H1 (cell line): ENCODE measurements at regions not wholly inside any gene's neighbourhood (a gene's known extent, or its start where the extent isn't known, plus 50 kb on each side); places are given as distances from the start of the nearest gene placed in this dataset.

Experiments
- CTCF ChIA-PET: fragments of 300-600 bp; sonication (Branson Sonifier 250); formaldehyde crosslinking; loops from one replicate; lab custom pipeline; 2021; ENCODE audit not compliant: partially characterized antibody; lab: Charles Lee
- POLR2A ChIA-PET: fragments of 300-600 bp; sonication (Branson Sonifier 250); formaldehyde crosslinking; loops from one replicate; lab custom pipeline; 2021; ENCODE audit warnings: inconsistent platforms; ENCODE audit not compliant: partially characterized antibody; lab: Charles Lee
- DNase-seq, 2 experiments: peaks; one replicate each; pipeline versions ENCODE4 v3.0.0 to v3.0.0-alpha.2; 2010 to 2022; ENCODE audit warnings: low spot score in 2 of 2, low read depth in 1 of 2, mixed read lengths in 1 of 2
- FAIRE-seq: peaks from 2 replicates; lab custom pipeline; 2011; peaks lifted over from hg19 to GRCh38; lab: Jason Lieb, UNC
- H2AFZ ChIP-seq: 2 replicates; pipeline ENCODE4 v1.8.1; 2012; ENCODE audit warnings: low read length, inconsistent platforms
- H2AK5ac ChIP-seq: 2 replicates; pipeline ENCODE4 v1.6.1; 2013; ENCODE audit warnings: low read depth, low read length
- H2BK120ac ChIP-seq: replicated peaks from 2 replicates; pipeline ENCODE3; 2013; ENCODE audit warnings: low read depth, low read length, inconsistent platforms
- H2BK12ac ChIP-seq: 2 replicates; pipeline ENCODE4 v1.6.1; 2013; ENCODE audit warnings: low read depth, low read length
- H2BK15ac ChIP-seq: 2 replicates; pipeline ENCODE4 v1.6.1; 2013; ENCODE audit warnings: low read length
- H2BK20ac ChIP-seq: 2 replicates; pipeline ENCODE4 v1.6.1; 2013; ENCODE audit warnings: low read length
- H2BK5ac ChIP-seq: 2 replicates; pipeline ENCODE4 v1.6.1; 2013; ENCODE audit warnings: low read depth, low read length
- H3K14ac ChIP-seq: 2 replicates; pipeline ENCODE4 v1.6.1; 2013; ENCODE audit warnings: inconsistent platforms; ENCODE audit not compliant: insufficient read length
- H3K18ac ChIP-seq: 2 replicates; pipeline ENCODE4 v1.6.1; 2013; ENCODE audit warnings: low read length; ENCODE audit errors: extremely low read depth
- H3K23ac ChIP-seq: 2 replicates; pipeline ENCODE4 v1.6.1; 2013; ENCODE audit warnings: inconsistent platforms; ENCODE audit not compliant: insufficient read length
- H3K23me2 ChIP-seq: 2 replicates; pipeline ENCODE4 v1.6.1; 2013; ENCODE audit warnings: low read depth, low read length
- H3K27ac ChIP-seq: 2 replicates; pipeline ENCODE4 v1.6.1; 2011; ENCODE audit warnings: low read depth, low read length, inconsistent platforms
- H3K27me3 ChIP-seq, 4 experiments: replicated peaks in 1 of 4; 1 replicate in 1 of 4; 2 replicates in 3 of 4; pipeline versions ENCODE4 v1.6.1 to v1.8.1; 2011 to 2013; ENCODE audit warnings: low read length in 3 of 4, mild to moderate bottlenecking in 3 of 4, inconsistent platforms in 2 of 4, mixed read lengths in 2 of 4, moderate library complexity in 1 of 4; ENCODE audit not compliant: control insufficient read depth in 3 of 4, insufficient read depth in 3 of 4; ENCODE audit errors: extremely low read depth in 1 of 4
- H3K36me3 ChIP-seq, 4 experiments: 2 replicates each; pipeline versions ENCODE4 v1.6.1 to v1.8.1; 2011 to 2013; ENCODE audit warnings: mild to moderate bottlenecking in 4 of 4, low read length in 3 of 4, moderate library complexity in 2 of 4, control low read depth in 1 of 4, inconsistent platforms in 1 of 4; ENCODE audit not compliant: insufficient read depth in 4 of 4, control insufficient read depth in 2 of 4
- H3K4ac ChIP-seq: replicated peaks from 2 replicates; pipeline ENCODE3; 2013; ENCODE audit warnings: low read length, low read depth, mixed read lengths, inconsistent platforms; ENCODE audit not compliant: insufficient read length
- H3K4me1 ChIP-seq, 4 experiments: replicated peaks in 1 of 4; 1 replicate in 1 of 4; 2 replicates in 3 of 4; pipeline versions ENCODE4 v1.6.1 to v1.8.1; 2011 to 2013; ENCODE audit warnings: low read length in 3 of 4, inconsistent platforms in 2 of 4, mixed read lengths in 1 of 4; ENCODE audit not compliant: insufficient read depth in 4 of 4, control insufficient read depth in 3 of 4
- H3K4me2 ChIP-seq, 2 experiments: 2 replicates each; pipeline versions ENCODE4 v1.6.1 to v1.8.1; 2011 to 2013; ENCODE audit warnings: low read depth in 2 of 2, low read length in 2 of 2, control low read depth in 1 of 2, inconsistent platforms in 1 of 2, mild to moderate bottlenecking in 1 of 2; ENCODE audit not compliant: insufficient read depth in 1 of 2
- H3K4me3 ChIP-seq, 4 experiments: fragments of 200-600, 300-600 bp in 1 of 4; sonication (generic), shearing (Covaris generic), sonication (Bioruptor Twin) in 1 of 4; 2 replicates each; pipeline versions ENCODE4 v1.5.1 to v1.8.1; 2011 to 2016; ENCODE audit warnings: low read length in 4 of 4, low read depth in 3 of 4, control low read depth in 2 of 4, inconsistent platforms in 2 of 4, mild to moderate bottlenecking in 2 of 4, mixed read lengths in 1 of 4, moderate library complexity in 1 of 4; ENCODE audit not compliant: insufficient read depth in 2 of 4; ENCODE audit errors: extremely low read depth in 1 of 4
- H3K56ac ChIP-seq: replicated peaks from 2 replicates; pipeline ENCODE3; 2013; ENCODE audit warnings: low read depth, mild to moderate bottlenecking, mixed read lengths, low read length, inconsistent platforms; ENCODE audit not compliant: insufficient read length
- H3K79me1 ChIP-seq: 2 replicates; pipeline ENCODE4 v1.6.1; 2013; ENCODE audit warnings: low read depth, low read length, control low read depth
- H3K79me2 ChIP-seq, 2 experiments: 2 replicates each; pipeline versions ENCODE4 v1.6.1 to v1.8.1; 2012 to 2013; ENCODE audit warnings: low read length in 2 of 2, mild to moderate bottlenecking in 2 of 2, inconsistent platforms in 1 of 2; ENCODE audit not compliant: insufficient read depth in 2 of 2, control insufficient read depth in 1 of 2
- H3K9ac ChIP-seq, 4 experiments: replicated peaks in 1 of 4; 1 replicate in 1 of 4; 2 replicates in 3 of 4; pipeline versions ENCODE4 v1.6.1 to v1.8.1; 2011 to 2013; ENCODE audit warnings: low read depth in 3 of 4, low read length in 3 of 4, control low read depth in 2 of 4, mild to moderate bottlenecking in 2 of 4, moderate library complexity in 2 of 4, inconsistent platforms in 1 of 4; ENCODE audit errors: extremely low read depth in 1 of 4
- H3K9me3 ChIP-seq, 2 experiments: 2 replicates each; pipeline versions ENCODE4 v1.6.1 to v1.8.1; 2012 to 2013; ENCODE audit warnings: mild to moderate bottlenecking in 2 of 2, moderate library complexity in 2 of 2, control low read depth in 1 of 2, inconsistent platforms in 1 of 2, low read depth in 1 of 2, low read length in 1 of 2, mixed read lengths in 1 of 2; ENCODE audit not compliant: insufficient read depth in 2 of 2
- H4K20me1 ChIP-seq, 2 experiments: replicated peaks in 1 of 2; 2 replicates each; pipeline versions ENCODE3 to v1.8.1; 2011 to 2013; ENCODE audit warnings: inconsistent platforms in 2 of 2, low read length in 2 of 2, mild to moderate bottlenecking in 1 of 2; ENCODE audit not compliant: insufficient read depth in 2 of 2, control insufficient read depth in 1 of 2
- H4K5ac ChIP-seq: 2 replicates; pipeline ENCODE4 v1.6.1; 2013; ENCODE audit warnings: low read length, low read depth, mixed read lengths, inconsistent platforms; ENCODE audit not compliant: insufficient read length
- H4K8ac ChIP-seq: 2 replicates; pipeline ENCODE4 v1.8.0; 2013; ENCODE audit warnings: mild to moderate bottlenecking, moderate library complexity, low read length, inconsistent platforms; ENCODE audit not compliant: insufficient read depth; ENCODE audit errors: extremely low read depth
- H4K91ac ChIP-seq: replicated peaks from 2 replicates; pipeline ENCODE3; 2013; ENCODE audit warnings: low read length, mixed read lengths, inconsistent platforms; ENCODE audit not compliant: insufficient read length
- ATF2 ChIP-seq: IDR thresholded peaks from 2 replicates; pipeline ENCODE4 v1.6.1; 2012; ENCODE audit warnings: low read length, inconsistent platforms
- KDM1A ChIP-seq: fragments of 200-600, 300-600 bp; sonication (generic); IDR thresholded peaks from 2 replicates; pipeline ENCODE4 v1.7.1; 2016; ENCODE audit warnings: mild to moderate bottlenecking, low read length, borderline replicate concordance
- NANOG ChIP-seq: IDR thresholded peaks from 2 replicates; pipeline ENCODE4 v1.6.1; 2011; ENCODE audit warnings: low read length, low read depth, mild to moderate bottlenecking, inconsistent platforms; ENCODE audit not compliant: insufficient read depth, poor library complexity, severe bottlenecking
- RAD21 ChIP-seq, 2 experiments: IDR thresholded peaks in 1 of 2; conservative IDR thresholded peaks in 1 of 2; 2 replicates each; pipeline ENCODE4 v1.6.1; 2011; ENCODE audit warnings: low read depth in 2 of 2, low read length in 2 of 2, improper control_type of control experiment in 1 of 2, inconsistent platforms in 1 of 2, mild to moderate bottlenecking in 1 of 2, moderate library complexity in 1 of 2
- RBBP5 ChIP-seq: IDR thresholded peaks from 2 replicates; pipeline ENCODE4 v1.7.1; 2012; ENCODE audit warnings: low read depth, mild to moderate bottlenecking, inconsistent platforms, low read length, moderate library complexity, borderline replicate concordance
- RXRA ChIP-seq: IDR thresholded peaks from 2 replicates; pipeline ENCODE4 v1.6.1; 2011; ENCODE audit warnings: low read depth, mild to moderate bottlenecking, low read length, moderate library complexity; ENCODE audit not compliant: insufficient read depth
- SAP30 ChIP-seq: fragments of 300-600 bp; sonication (generic); IDR thresholded peaks from 2 replicates; pipeline ENCODE4 v1.7.1; 2012; ENCODE audit warnings: low read length, moderate library complexity, mild to moderate bottlenecking, inconsistent platforms; ENCODE audit not compliant: insufficient read depth, insufficient replicate concordance
- SIN3A ChIP-seq, 2 experiments: IDR thresholded peaks in 1 of 2; conservative IDR thresholded peaks in 1 of 2; 2 replicates each; pipeline ENCODE4 v1.6.1; 2011 to 2012; ENCODE audit warnings: low read length in 2 of 2, improper control_type of control experiment in 1 of 2, low read depth in 1 of 2, mild to moderate bottlenecking in 1 of 2
- SP2 ChIP-seq: IDR thresholded peaks from 2 replicates; pipeline ENCODE4 v1.6.1; 2012; ENCODE audit warnings: mild to moderate bottlenecking, low read length, inconsistent platforms
- SUZ12 ChIP-seq: fragments of 200-600 bp; sonication (generic); IDR thresholded peaks from 2 replicates; pipeline ENCODE4 v1.6.1; 2012; ENCODE audit warnings: mild to moderate bottlenecking, inconsistent platforms, low read length, moderate library complexity, mixed read lengths
- WGBS, 2 experiments: shearing (Covaris generic) in 1 of 2; methylation state at CpG; one replicate each; pipeline versions ENCODE4 v1.1.6 to v1.1.7; 2013 to 2015; ENCODE audit warnings: low lambda C conversion rate in 2 of 2, mixed read lengths in 2 of 2, inconsistent platforms in 1 of 2, low coverage in 1 of 2, missing lambda C conversion rate in 1 of 2; ENCODE audit not compliant: insufficient replicate concordance in 2 of 2, insufficient coverage in 1 of 2, insufficient read length in 1 of 2; ENCODE audit errors: extremely low coverage in 1 of 2, missing lambda C conversion rate in 1 of 2; 5-methylcytosine and 5-hydroxymethylcytosine counted together

GRCh38 chr2:237269138-237269875, 144.7 kb downstream of the COL6A3 start:
- Histone ChIP-seq H4K8ac (no peak overlapping the region), H4K20me1 (no peaks in the 10 kb centered on the region), H3K18ac (no peak overlapping the region), H3K4me3 (no peak overlapping the region), H3K9ac (no peak overlapping the region), H3K4me2 (no peak overlapping the region), H4K91ac (peak overlapping the region; percentile 10), H3K79me1 (no peaks in the 10 kb centered on the region), H2AK5ac (no peak overlapping the region), H3K27ac (no peak overlapping the region), H2BK5ac (no peak overlapping the region), H2BK120ac (no peak overlapping the region), H3K23me2 (no peaks in the 10 kb centered on the region), H2BK12ac (no peak overlapping the region), H2BK20ac (no peak overlapping the region), H3K36me3 (no peaks in the 10 kb centered on the region), H3K56ac (no peak overlapping the region), H3K9me3 (no peaks in the 10 kb centered on the region), H3K23ac (no peak overlapping the region), H3K27me3 (no peaks in the 10 kb centered on the region), H3K4me1 (no peaks in the 10 kb centered on the region; a peak in 1 of 7 replicates), H3K14ac (no peak overlapping the region), H3K79me2 (no peaks in the 10 kb centered on the region), H2AFZ (no peak overlapping the region), H2BK15ac (no peak overlapping the region), H4K5ac (no peak overlapping the region), H3K4ac (no peak overlapping the region)
- CTCF ChIA-PET, result interaction anchor here (1.4 to 3.2 kb wide), 2 partner anchors 12 to 13 kb away, joined by 4 to 21 read pairs; no protein-coding TSS in a partner anchor
- WGBS, 2 experiments, result 90% methylated on average over 8 of the region's 8 CpGs; no CpG with 5 or more reads in 1 of the 2 experiments
- POLR2A ChIA-PET, result no interaction called here
- DNase-seq (no peak), FAIRE-seq (no peak)
- no peak for TF ChIP-seq ATF2
- no peak for TF ChIP-seq RAD21 (IDR thresholded peaks at IDR 0.05 in 1 of 2, conservative IDR thresholded peaks at IDR 0.05 in 1 of 2; ENCODE audit: low read depth in 2 of 2, low read length in 2 of 2)
- TF ChIP-seq SAP30, result no peak
- TF ChIP-seq KDM1A, result no peak
- no peak for TF ChIP-seq SUZ12
- TF ChIP-seq SIN3A (conservative IDR thresholded peaks at IDR 0.05 in 1 of 2, IDR thresholded peaks at IDR 0.05 in 1 of 2; ENCODE audit: low read depth in 1 of 2, low read length in 2 of 2), result no peak
- no peak for TF ChIP-seq NANOG
- no peak for TF ChIP-seq RXRA
- no peak for TF ChIP-seq RBBP5
- TF ChIP-seq SP2, result no peak
